ENCODE measurements at regions not wholly inside any gene's neighbourhood (a gene's known extent, or its start where the extent isn't known, plus 50 kb on each side); places are given as distances from the start of the nearest gene placed in this dataset.

DNA sequence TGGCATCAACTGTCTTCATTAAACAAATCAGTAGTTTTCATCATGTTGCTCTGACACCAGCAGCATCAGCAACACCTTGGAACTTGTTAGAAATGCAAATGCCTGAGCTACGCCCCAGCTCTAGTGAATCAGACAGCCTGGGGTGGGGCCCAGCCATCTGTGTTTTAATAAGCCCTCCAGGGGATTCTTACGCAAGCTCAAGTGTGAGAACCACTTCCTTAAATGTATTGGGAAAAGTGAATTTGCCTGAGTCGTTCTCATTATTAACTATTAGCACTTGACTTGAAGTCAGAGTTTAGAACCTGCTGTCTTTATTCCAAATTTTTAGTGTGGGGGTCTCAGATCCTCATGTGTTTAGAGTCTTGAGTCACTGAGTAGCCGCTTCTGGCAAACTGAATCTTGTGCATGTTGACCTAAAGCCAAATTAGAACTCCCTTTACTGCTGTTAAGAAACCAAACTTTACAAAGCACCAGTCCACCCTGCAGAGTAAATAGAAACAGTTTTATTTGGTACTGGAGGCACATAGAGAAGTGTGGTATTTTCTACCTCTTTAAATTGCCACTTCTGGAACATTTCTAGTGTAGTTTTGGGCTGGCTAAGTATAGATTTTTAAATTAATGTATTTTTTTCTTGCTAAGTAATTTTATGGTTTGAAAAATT lies 137.4 kb upstream of the COX10 start:
- DNase-seq (ENCODE audit: low spot score), result no peak

GRCh38 chr17:13933441-13934276 lies 135.6 kb upstream of the COX10 start:
- DNase-seq (ENCODE audit: low spot score), result no peak

DNA sequence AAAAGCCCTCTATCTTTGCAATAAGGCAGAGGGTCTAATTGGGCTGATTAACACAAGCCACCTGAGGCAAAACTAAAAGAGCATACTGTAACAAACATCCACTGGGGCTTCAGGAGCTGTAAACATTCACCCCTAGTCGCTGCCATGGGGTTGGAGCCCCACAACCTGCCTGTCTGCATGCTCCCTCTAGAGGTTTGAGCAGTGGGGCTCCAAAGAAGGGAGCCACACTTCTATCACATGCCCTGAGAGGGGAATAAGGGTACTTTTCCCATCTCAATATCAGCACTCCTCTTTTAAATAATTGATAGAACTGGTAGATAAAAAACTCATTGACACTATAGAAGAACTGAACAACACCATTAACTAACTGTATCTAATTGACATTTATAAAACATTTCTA lies 130.1 kb upstream of the COX10 start:
- no peak for DNase-seq (ENCODE audit: low spot score)

- no peak for DNase-seq (ENCODE audit: low spot score)
Observed at GRCh38 chr17:13940858-13941665, 128.2 kb upstream of the COX10 start.

DNA sequence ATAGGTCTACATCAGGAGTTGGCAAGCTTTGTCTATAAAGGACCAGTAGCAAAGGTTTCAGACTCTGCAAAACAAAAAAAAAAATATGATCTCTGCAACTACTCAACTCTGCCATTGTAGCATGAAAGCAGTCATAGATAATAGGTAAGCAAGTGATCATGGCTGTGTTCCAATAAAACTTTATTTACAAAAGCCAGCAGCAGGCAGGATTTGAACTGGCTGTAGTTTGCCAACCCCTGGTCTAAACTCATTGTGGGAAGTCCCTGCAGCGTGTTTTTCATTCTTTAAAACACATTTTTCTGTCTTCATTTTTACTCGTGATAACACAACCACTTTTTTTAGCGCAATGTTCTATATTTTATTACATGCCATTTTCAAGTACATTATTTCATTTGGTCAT lies 127.5 kb upstream of the COX10 start:
- no peak for DNase-seq (ENCODE audit: low spot score)

GRCh38 chr17:13943909-13944308 lies 125.4 kb upstream of the COX10 start:
- no peak for DNase-seq (ENCODE audit: low spot score)

- no peak for DNase-seq (ENCODE audit: low spot score)
Observed at GRCh38 chr17:13947499-13947898, 121.8 kb upstream of the COX10 start.

DNA sequence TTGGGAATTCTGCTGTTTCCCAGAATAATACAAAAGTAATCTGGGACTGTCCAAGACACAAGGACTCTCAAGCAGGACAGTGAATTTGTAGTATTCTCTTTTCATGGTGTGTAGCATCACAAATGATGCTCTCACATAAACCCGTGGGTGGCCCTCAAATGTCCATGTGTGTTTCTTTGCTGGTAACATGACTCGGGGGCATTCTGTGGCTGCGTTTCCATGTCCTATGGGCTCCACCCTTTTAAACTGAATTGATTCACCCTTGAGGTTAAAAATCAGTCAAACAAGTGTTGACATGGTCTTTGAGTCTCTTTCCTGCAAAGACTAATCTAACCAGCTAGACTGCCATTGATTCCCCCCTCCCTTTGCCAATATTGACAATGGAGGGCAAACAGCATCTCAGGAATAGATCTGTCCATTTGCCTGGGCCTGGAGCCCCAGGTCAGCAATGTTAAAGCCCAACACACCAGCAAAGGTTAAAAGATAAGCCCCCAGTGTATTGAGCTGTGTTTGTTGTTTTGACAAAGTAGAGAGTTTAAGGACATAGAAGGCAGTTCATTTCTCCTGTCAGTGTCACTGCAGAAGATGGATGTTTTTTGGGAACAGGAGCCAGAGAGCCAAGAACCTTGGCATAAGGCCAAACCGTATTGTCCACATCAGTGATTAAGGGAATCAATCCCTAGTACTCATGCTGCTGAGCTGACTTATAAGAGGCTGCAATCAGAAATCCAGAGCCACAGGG lies 117.1 kb upstream of the COX10 start:
- DNase-seq (ENCODE audit: low spot score), result no peak

GRCh38 chr17:13953841-13954240 lies 115.5 kb upstream of the COX10 start:
- no peak for DNase-seq (ENCODE audit: low spot score)

DNA sequence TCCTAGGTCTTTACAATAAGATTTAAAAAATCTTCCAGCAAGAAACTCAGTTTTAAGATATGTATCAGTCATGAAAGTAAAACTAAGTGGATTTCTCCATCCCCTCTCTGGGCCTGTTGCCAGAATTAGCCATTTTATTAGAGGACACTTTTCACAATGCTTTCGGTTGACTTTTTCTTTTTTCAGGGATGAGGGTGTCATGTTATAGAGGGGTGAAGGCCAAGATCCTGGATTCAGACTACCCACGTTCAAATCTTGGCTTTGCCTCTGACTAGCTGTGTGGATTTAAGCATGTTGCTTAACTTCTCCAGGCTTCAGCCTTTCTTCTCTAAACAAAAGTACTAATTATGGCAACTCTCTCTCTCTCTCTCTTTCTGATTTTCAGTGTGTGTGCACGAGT lies 111.7 kb upstream of the COX10 start:
- no peak for DNase-seq (ENCODE audit: low spot score)

DNA sequence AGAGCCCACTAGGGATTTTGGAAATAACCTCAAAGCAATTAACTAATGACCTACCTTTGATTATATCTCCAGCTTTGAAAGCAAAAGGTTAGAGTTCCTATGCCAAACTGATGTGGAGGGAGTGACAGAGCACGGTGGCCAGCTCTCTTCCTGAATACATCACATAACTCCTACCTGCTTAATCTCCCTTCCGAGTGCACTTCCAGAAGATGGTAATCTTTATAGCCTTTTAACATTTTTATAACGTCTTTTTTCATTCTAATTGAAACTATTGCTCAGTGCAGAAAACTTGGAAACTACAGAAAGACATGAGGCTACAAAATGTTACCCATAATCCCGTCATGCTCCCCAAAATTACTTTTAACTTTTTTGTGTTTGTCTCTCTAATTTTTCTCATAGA lies 110.5 kb upstream of the COX10 start:
- DNase-seq (ENCODE audit: low spot score), result no peak

DNA sequence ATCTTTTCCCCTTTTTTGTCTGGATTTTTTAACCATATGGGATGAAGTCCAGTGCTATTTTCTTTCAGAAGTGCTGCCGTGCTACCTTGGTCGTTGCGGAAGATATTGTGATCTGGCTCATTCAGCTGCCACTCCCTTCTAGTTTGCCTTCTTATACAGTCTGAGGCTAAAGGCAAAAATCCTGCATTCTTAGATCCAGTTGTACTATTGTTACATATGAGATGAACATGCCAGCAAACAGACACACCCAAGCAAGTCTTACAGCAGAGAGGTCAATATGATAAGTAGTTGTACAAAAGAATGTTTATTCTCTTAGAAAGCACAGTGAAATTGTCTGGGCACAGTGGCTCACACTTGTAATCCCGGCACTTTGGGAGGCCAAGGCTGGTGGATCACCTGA lies 108.0 kb upstream of the COX10 start:
- no peak for DNase-seq (ENCODE audit: low spot score)

GRCh38 chr17:13962716-13963240 lies 106.5 kb upstream of the COX10 start:
- DNase-seq (ENCODE audit: low spot score), result no peak

DNA sequence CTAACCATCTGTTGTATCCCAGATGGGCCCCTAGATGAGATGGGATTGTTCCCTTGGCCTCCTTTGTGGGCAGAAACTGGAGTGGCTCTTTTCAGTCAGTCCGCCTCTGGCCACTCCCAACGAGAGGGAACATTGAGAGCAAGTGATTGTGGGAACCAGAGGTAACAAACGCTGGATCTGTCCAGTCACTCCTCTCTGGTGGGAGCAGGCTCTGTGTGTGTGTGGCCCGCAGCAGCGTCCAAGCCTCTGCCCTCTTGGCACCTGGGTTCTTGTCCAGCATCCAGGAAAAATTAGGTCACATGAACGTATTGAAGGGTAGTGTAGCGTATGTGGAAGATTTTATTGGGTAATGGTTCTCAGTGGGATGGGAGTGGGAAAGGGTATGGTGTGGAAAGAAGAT lies 101.9 kb upstream of the COX10 start:
- no peak for DNase-seq (ENCODE audit: low spot score)

DNA sequence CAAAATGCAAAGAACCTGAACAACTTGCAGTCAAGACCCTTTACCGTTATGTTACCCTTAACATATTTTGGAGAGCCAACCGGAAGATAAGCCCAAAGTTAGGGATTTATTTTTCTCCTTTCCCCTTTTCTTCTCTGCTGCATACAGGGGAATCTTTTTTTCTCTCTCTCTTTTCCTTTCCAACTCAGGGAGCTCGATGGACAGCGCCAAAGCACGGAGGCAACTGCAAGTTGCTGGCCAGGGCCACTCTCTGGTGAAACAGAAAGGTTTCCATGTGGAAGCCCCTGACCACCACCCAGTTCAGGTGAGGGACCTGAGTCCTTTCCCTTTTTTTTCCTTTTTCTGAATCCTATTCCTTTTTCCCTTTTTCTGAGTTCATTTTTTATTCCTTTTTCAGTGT lies 98.8 kb upstream of the COX10 start:
- DNase-seq (ENCODE audit: low spot score), result no peak

- no peak for DNase-seq (ENCODE audit: low spot score)
Observed at GRCh38 chr17:13973960-13974651, 95.2 kb upstream of the COX10 start.

GRCh38 chr17:13977837-13978236 lies 91.5 kb upstream of the COX10 start:
- no peak for DNase-seq (ENCODE audit: low spot score)

GRCh38 chr17:13978478-13978877 lies 90.8 kb upstream of the COX10 start:
- DNase-seq (ENCODE audit: low spot score), result no peak

- no peak for DNase-seq (ENCODE audit: low spot score)
Observed at GRCh38 chr17:13981881-13982280, 87.4 kb upstream of the COX10 start.

- DNase-seq (ENCODE audit: low spot score), result no peak
Observed at GRCh38 chr17:13984956-13985355, 84.3 kb upstream of the COX10 start.

- DNase-seq (ENCODE audit: low spot score), result no peak
Observed at GRCh38 chr17:13986855-13987254, 82.4 kb upstream of the COX10 start.
